K562 (cell line): ENCODE measurements at regions not wholly inside any gene's neighbourhood (a gene's known extent, or its start where the extent isn't known, plus 50 kb on each side); places are given as distances from the start of the nearest gene placed in this dataset.

Source experiments
- AFF1 ChIP-seq, 2 experiments: fragments of 450-650 bp; IDR thresholded peaks; 2 replicates each; pipeline ENCODE4 v1.6.1; 2018; ENCODE audit warnings: mild to moderate bottlenecking in 2 of 2, low read depth in 1 of 2; ENCODE audit not compliant: partially characterized antibody in 2 of 2
- ATF3 ChIP-seq, 2 experiments: fragments of 450-650 bp in 1 of 2; sonication (generic) in 1 of 2; formaldehyde crosslinking in 1 of 2; IDR thresholded peaks in 1 of 2; conservative IDR thresholded peaks in 1 of 2; 2 replicates each; pipeline versions ENCODE4 v1.6.1 to v1.8.1; 2016 to 2023; ENCODE audit warnings: mild to moderate bottlenecking in 2 of 2, moderate library complexity in 2 of 2, inconsistent platforms in 1 of 2, missing genetic modification reagents in 1 of 2
- CREB3L1 ChIP-seq: fragments of 450-650 bp; IDR thresholded peaks from 2 replicates; pipeline ENCODE4 v1.6.1; 2014; ENCODE audit warnings: low read depth, mild to moderate bottlenecking, moderate library complexity, borderline replicate concordance
- KAT2B ChIP-seq: IDR thresholded peaks from one replicate; pipeline ENCODE4 v1.6.1; 2012; ENCODE audit warnings: low read depth, mild to moderate bottlenecking, control low read depth, inconsistent platforms, low read length, moderate library complexity
- RBM17 ChIP-seq: fragments of 200-400 bp; formaldehyde crosslinking; IDR thresholded peaks from 2 replicates; pipeline ENCODE4 v1.6.1; 2017; ENCODE audit warnings: low read depth, mild to moderate bottlenecking, low read length, borderline replicate concordance

- TF ChIP-seq AFF1 (IDR thresholded peaks at IDR 0.05; ENCODE audit: low read depth in 1 of 2, partially characterized antibody in 2 of 2): no peak
- TF ChIP-seq ATF3 (IDR thresholded peaks at IDR 0.05): no peak
- no peak for TF ChIP-seq ATF3 (CRISPR knock-in tag; conservative IDR thresholded peaks at IDR 0.05)
- no peak for TF ChIP-seq RBM17
- TF ChIP-seq CREB3L1: no peak
- TF ChIP-seq KAT2B: no peak
These were observed 724.9 kb downstream of the MAT2B start (continued) for GRCh38 chr5:164230341-164230740.
